Lower lobe of right lung (tissue), 2 donors: ENCODE measurements at regions not wholly inside any gene's neighbourhood (a gene's known extent, or its start where the extent isn't known, plus 50 kb on each side); places are given as distances from the start of the nearest gene placed in this dataset.

Source experiments
- ATAC-seq, 2 donors: fragments of 200-7000 bp; cut with Tn5 transposase; one replicate each; pipeline ENCODE4 v1.9.1; 2020 to 2022; ENCODE audit warnings: mild to moderate bottlenecking in 2 of 2, moderate library complexity in 2 of 2
- DNase-seq: peaks from one replicate; pipeline ENCODE4 v3.0.0-alpha.2; 2020
- H3K27ac ChIP-seq: fragments of 200-600 bp; one replicate; pipeline ENCODE4 v1.8.0; 2022
- H3K27me3 ChIP-seq: fragments of 200-600 bp; one replicate; pipeline ENCODE4 v1.8.0; 2022; ENCODE audit warnings: low read depth
- H3K36me3 ChIP-seq: fragments of 200-600 bp; one replicate; pipeline ENCODE4 v1.8.0; 2022; ENCODE audit warnings: mild to moderate bottlenecking
- H3K4me1 ChIP-seq: fragments of 200-600 bp; one replicate; pipeline ENCODE4 v1.8.0; 2022
- H3K4me3 ChIP-seq: fragments of 200-600 bp; one replicate; pipeline ENCODE4 v1.8.0; 2022; ENCODE audit warnings: mild to moderate bottlenecking
- H3K9me3 ChIP-seq: fragments of 200-600 bp; one replicate; pipeline ENCODE4 v1.8.0; 2022
- CTCF ChIP-seq: fragments of 200-600 bp; IDR thresholded peaks from one replicate; pipeline ENCODE4 v1.8.0; 2022; ENCODE audit warnings: antibody characterized with exemption, mild to moderate bottlenecking
- intact Hi-C: fragments of 100-400 bp; cut with DNase I; formaldehyde crosslinking; loops from one replicate; pipeline ENCODE4 v1.11.0; 2022
- donor health status: DM: no; HTN: yes; CAD: no; lungs with severe emphysema.

DNA sequence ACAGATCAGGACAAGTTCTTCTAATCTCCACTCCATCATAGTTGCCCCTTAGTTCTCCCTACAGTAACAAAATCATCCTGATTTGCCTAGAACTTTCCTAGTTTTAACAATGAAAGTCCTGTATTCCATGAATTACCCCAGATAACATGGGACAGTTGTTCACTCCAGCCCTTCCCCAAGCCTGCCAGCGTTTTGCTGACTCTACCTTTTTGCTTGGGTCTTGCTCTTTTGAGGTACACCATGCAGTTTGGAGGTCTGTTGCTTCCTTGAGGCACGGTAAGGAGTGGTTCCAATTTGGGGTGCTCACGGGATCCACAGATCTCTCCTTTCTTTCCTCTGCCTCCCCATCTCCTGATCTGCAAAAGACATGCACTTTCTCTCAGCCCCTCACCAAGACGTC lies 61.6 kb upstream of the DYRK2 start:
- Histone ChIP-seq H3K27me3 (no peaks in the 10 kb centered on the region), H3K9me3 (no peaks in the 10 kb centered on the region), H3K4me3 (no peak overlapping the region), H3K27ac (no peak overlapping the region), H3K4me1 (no peaks in the 10 kb centered on the region), H3K36me3 (no peaks in the 10 kb centered on the region)
- no peak for TF ChIP-seq CTCF
- DNase-seq: no peak
- intact Hi-C loops: no loop called here
- no peak for ATAC-seq

GRCh38 chr12:67589078-67589477 lies 59.5 kb upstream of the DYRK2 start:
- Histone ChIP-seq H3K4me3 (no peak overlapping the region), H3K27ac (no peak overlapping the region), H3K9me3 (no peaks in the 10 kb centered on the region), H3K4me1 (no peaks in the 10 kb centered on the region), H3K36me3 (no peaks in the 10 kb centered on the region), H3K27me3 (no peaks in the 10 kb centered on the region)
- TF ChIP-seq CTCF: no peak
- no peak for ATAC-seq
- no peak for DNase-seq
- intact Hi-C loops: no loop called here

DNA sequence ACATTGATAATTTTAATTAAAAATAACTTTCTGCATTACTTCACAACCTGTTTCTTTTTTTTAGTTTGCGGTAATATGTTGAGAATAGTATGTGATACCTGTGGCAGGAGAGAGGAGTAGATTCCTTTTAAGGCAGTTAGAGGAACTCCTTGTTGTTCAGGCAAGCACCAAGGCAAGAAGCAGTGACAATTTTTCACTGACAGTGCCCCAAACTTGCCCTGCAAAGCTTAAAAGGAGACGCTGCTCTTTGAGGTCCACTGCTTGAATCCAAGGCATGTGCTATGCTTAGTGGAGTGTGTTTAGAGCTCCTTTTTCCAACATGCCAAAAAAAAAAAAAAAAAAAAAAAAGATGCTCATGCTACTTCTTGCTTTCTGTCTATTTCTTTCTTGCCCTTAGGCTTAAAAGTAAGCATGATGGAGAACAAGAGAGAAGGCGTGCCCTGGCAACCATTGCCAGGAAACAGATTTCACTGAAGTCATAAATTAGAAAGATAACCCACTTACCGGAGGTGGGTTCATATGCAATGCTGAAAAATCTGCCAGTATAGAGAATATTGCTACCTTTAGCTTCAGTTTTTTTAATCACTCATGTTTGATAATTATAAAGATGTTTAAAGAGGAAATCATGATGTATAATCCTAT lies 58.3 kb upstream of the DYRK2 start:
- no peaks in the 10 kb centered on the region for H3K27me3 ChIP-seq
- H3K27ac ChIP-seq: no peak overlapping the region
- H3K9me3 ChIP-seq: no peaks in the 10 kb centered on the region
- H3K4me1 ChIP-seq: no peaks in the 10 kb centered on the region
- no peak for ATAC-seq
- DNase-seq: no peak
- TF ChIP-seq CTCF: no peak
- H3K36me3 ChIP-seq: no peaks in the 10 kb centered on the region
- intact Hi-C loops: no loop called here
- H3K4me3 ChIP-seq: no peak overlapping the region

DNA sequence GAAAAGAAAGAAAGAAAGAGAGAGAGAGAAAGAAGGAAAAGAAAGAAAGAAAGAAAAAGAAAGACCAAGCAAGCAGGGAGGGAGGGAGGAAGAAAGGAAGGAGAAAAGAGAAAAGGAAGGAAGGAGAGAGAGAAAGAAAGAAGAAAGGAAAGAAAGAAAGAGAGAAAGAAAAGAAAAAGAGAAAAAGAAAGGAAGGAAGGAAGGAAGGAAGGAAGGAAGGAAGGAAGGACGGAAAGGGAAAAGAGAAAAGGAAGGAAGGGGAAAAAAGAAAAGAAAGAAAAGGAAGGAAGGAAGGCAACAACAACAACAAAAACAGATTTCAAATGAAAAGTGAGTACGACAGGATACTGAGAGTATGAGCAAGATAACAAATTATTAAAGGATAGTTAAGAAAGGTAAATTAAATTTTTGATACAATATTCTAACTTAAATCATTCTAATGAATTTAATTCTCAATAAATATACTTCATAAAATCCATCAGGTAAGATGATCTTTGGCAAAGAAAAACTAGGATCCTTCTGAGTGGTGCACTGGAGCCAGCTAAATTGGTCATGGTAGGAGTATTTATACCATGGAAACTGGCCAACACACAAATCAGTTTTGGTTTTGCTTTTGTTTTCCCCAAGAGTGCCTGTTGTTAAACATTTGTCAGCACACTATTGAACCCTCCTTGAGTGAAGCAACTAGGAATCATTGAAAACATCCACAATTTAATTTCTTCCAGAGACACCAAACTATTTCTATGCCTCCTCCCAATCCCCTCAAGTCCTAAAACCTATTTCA lies 56.1 kb upstream of the DYRK2 start:
- DNase-seq: no peak
- no peak for TF ChIP-seq CTCF
- intact Hi-C loops: no loop called here
- H3K27ac ChIP-seq: no peak overlapping the region
- H3K4me3 ChIP-seq: no peak overlapping the region
- no peaks in the 10 kb centered on the region for H3K36me3 ChIP-seq
- peak; percentile 55 to 86 for ATAC-seq
- H3K27me3 ChIP-seq: no peaks in the 10 kb centered on the region
- no peaks in the 10 kb centered on the region for H3K9me3 ChIP-seq
- H3K4me1 ChIP-seq: no peaks in the 10 kb centered on the region

- Histone ChIP-seq H3K27me3 (no peaks in the 10 kb centered on the region), H3K9me3 (no peaks in the 10 kb centered on the region), H3K4me1 (no peaks in the 10 kb centered on the region), H3K36me3 (no peaks in the 10 kb centered on the region), H3K4me3 (no peak overlapping the region), H3K27ac (no peak overlapping the region)
- no peak for TF ChIP-seq CTCF
- intact Hi-C loops: no loop called here
- DNase-seq: no peak
- peak; percentile 73 for ATAC-seq
These were observed 55.5 kb upstream of the DYRK2 start for GRCh38 chr12:67593041-67593440.
